NCI-H460 (cell line): ENCODE measurements at regions not wholly inside any gene's neighbourhood (a gene's known extent, or its start where the extent isn't known, plus 50 kb on each side); places are given as distances from the start of the nearest gene placed in this dataset.
"Not testable (repeated sequence)": the region's sequence is repeated elsewhere in the genome, so short reads cannot be mapped to it uniquely, and the experiment has no call there.

Experiments used
- DNase-seq: peaks from one replicate; pipeline ENCODE4 v3.0.0-alpha.2; 2016; ENCODE audit warnings: low read depth; ENCODE audit errors: extremely low read depth

GRCh38 chr4:52157071-52157470 lies 106.0 kb downstream of the SPATA18 start:
- DNase-seq = not testable (repeated sequence)

- no peak for DNase-seq
Observed at GRCh38 chr4:52157641-52158316, 106.7 kb downstream of the SPATA18 start.

- no peak for DNase-seq
Observed at GRCh38 chr4:52160859-52161258, 109.8 kb downstream of the SPATA18 start.

GRCh38 chr4:52164116-52164515 lies 113.0 kb downstream of the SPATA18 start:
- no peak for DNase-seq

- DNase-seq = no peak
Observed at GRCh38 chr4:52172166-52172565, 121.1 kb downstream of the SPATA18 start.

GRCh38 chr4:52173470-52174045 lies 122.5 kb downstream of the SPATA18 start:
- no peak for DNase-seq

- no peak for DNase-seq
Observed at GRCh38 chr4:52187603-52188002, 136.5 kb downstream of the SPATA18 start.

- no peak for DNase-seq
Observed at GRCh38 chr4:52192001-52192400, 140.9 kb downstream of the SPATA18 start.

- no peak for DNase-seq
Observed at GRCh38 chr4:52192721-52193135, 141.6 kb downstream of the SPATA18 start.

- no peak for DNase-seq
Observed at GRCh38 chr4:52195869-52196268, 144.8 kb downstream of the SPATA18 start.

- no peak for DNase-seq
Observed at GRCh38 chr4:52196606-52197130, 145.6 kb downstream of the SPATA18 start.

GRCh38 chr4:52197306-52197705 lies 146.2 kb downstream of the SPATA18 start:
- DNase-seq = no peak

GRCh38 chr4:52198294-52198693 lies 147.2 kb downstream of the SPATA18 start:
- DNase-seq = no peak

GRCh38 chr4:52199574-52200338 lies 148.7 kb downstream of the SPATA18 start:
- DNase-seq = peak; percentile 19

GRCh38 chr4:52200339-52200725 lies 149.2 kb downstream of the SPATA18 start:
- no peak for DNase-seq

- no peak for DNase-seq
Observed at GRCh38 chr4:52201715-52202114, 150.6 kb downstream of the SPATA18 start.

GRCh38 chr4:52202251-52202779 lies 151.2 kb downstream of the SPATA18 start:
- no peak for DNase-seq

GRCh38 chr4:52202931-52203330 lies 151.8 kb downstream of the SPATA18 start:
- no peak for DNase-seq

GRCh38 chr4:52203351-52203750 lies 152.2 kb downstream of the SPATA18 start:
- DNase-seq = no peak

- DNase-seq = no peak
Observed at GRCh38 chr4:52204921-52205320, 153.8 kb downstream of the SPATA18 start.

- not testable (repeated sequence) for DNase-seq
Observed at GRCh38 chr4:52207146-52207545, 156.0 kb downstream of the SPATA18 start.
